ENCODE measurements at regions not wholly inside any gene's neighbourhood (a gene's known extent, or its start where the extent isn't known, plus 50 kb on each side); places are given as distances from the start of the nearest gene placed in this dataset.

DNA sequence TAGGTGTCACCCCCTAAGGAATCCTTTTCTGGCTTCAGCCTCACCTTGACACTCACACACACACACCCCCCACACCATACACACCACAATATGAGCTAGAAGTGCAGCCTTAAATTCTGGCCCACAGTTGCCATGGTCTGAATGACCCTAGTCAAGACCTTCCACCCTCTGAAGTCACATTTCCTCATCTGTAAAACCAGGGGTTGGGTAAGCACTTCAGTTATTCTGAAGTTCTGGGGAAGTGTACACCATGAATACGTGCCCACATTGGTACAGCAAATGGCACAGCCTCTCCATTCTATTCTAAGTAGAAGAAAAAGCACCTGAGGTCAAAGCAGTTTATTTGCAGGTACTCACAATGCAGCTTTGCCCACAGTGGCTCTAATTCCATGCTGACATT, 372.8 kb upstream of the KLF4 start (continued):
- TF ChIP-seq, protein P1, sequence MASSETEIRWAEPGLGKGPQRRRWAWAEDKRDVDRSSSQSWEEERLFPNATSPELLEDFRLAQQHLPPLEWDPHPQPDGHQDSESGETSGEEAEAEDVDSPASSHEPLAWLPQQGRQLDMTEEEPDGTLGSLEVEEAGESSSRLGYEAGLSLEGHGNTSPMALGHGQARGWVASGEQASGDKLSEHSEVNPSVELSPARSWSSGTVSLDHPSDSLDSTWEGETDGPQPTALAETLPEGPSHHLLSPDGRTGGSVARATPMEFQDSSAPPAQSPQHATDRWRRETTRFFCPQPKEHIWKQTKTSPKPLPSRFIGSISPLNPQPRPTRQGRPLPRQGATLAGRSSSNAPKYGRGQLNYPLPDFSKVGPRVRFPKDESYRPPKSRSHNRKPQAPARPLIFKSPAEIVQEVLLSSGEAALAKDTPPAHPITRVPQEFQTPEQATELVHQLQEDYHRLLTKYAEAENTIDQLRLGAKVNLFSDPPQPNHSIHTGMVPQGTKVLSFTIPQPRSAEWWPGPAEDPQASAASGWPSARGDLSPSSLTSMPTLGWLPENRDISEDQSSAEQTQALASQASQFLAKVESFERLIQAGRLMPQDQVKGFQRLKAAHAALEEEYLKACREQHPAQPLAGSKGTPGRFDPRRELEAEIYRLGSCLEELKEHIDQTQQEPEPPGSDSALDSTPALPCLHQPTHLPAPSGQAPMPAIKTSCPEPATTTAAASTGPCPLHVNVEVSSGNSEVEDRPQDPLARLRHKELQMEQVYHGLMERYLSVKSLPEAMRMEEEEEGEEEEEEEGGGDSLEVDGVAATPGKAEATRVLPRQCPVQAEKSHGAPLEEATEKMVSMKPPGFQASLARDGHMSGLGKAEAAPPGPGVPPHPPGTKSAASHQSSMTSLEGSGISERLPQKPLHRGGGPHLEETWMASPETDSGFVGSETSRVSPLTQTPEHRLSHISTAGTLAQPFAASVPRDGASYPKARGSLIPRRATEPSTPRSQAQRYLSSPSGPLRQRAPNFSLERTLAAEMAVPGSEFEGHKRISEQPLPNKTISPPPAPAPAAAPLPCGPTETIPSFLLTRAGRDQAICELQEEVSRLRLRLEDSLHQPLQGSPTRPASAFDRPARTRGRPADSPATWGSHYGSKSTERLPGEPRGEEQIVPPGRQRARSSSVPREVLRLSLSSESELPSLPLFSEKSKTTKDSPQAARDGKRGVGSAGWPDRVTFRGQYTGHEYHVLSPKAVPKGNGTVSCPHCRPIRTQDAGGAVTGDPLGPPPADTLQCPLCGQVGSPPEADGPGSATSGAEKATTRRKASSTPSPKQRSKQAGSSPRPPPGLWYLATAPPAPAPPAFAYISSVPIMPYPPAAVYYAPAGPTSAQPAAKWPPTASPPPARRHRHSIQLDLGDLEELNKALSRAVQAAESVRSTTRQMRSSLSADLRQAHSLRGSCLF (CRISPR knock-in tag; IDR thresholded peaks at IDR 0.05; ENCODE audit: borderline replicate concordance) = no peak
- TF ChIP-seq TARDBP (CRISPR knock-in tag; IDR thresholded peaks at IDR 0.05) = no peak
- TF ChIP-seq REL (CRISPR knock-in tag; conservative IDR thresholded peaks at IDR 0.05) = no peak
- TF ChIP-seq SNAPC2 (CRISPR knock-in tag; IDR thresholded peaks at IDR 0.05) = no peak
- TF ChIP-seq WIZ (CRISPR knock-in tag; IDR thresholded peaks at IDR 0.05) = no peak
- no peak for TF ChIP-seq HOXA3 (CRISPR knock-in tag; IDR thresholded peaks at IDR 0.05)
- TF ChIP-seq CERS6 (CRISPR knock-in tag; IDR thresholded peaks at IDR 0.05) = no peak
- no peak for TF ChIP-seq CC2D1A (CRISPR knock-in tag; IDR thresholded peaks at IDR 0.05)
- no peak for TF ChIP-seq ZNF766 (CRISPR knock-in tag; IDR thresholded peaks at IDR 0.05; ENCODE audit: borderline replicate concordance)
- TF ChIP-seq NFKBIZ (CRISPR knock-in tag; IDR thresholded peaks at IDR 0.05) = no peak
- TF ChIP-seq ZBTB38 (CRISPR knock-in tag; IDR thresholded peaks at IDR 0.05) = no peak
- no peak for TF ChIP-seq NR2F2 (IDR thresholded peaks at IDR 0.05; ENCODE audit: borderline replicate concordance, low read depth)

Measured in HepG2 (cell line).